Erythroblast (primary cell): ENCODE measurements at regions not wholly inside any gene's neighbourhood (a gene's known extent, or its start where the extent isn't known, plus 50 kb on each side); places are given as distances from the start of the nearest gene placed in this dataset.

Experiments
- GATA1 ChIP-seq: IDR thresholded peaks from 2 replicates; pipeline ENCODE4 v1.6.1; 2011; ENCODE audit warnings: low read depth, mild to moderate bottlenecking, control low read depth, low read length, moderate library complexity
- POLR2A ChIP-seq: IDR thresholded peaks from 2 replicates; pipeline ENCODE4 v1.6.1; 2011; ENCODE audit warnings: mild to moderate bottlenecking, low read length

DNA sequence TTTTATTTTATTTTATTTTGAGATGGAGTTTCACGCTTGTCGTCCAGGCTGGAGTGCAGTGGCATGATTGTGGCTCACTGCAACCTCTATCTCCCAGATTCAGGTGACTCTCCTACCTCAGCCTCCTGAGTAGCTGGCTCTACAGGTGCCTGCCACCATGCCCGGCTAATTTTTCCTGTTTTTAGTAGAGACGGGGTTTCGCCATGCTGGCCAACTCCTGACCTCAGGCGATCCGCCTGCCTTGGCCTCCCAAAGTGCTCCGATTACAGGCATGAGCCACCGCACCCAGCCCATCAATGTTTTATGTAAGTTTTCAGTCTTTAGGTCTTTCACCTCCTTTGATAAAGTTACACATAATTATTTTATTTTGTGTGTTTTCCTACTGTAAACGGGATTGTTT, 154.6 kb downstream of the COPRS start:
- TF ChIP-seq POLR2A (no peak), GATA1 (no peak)
